LNCaP clone FGC (cell line): ENCODE measurements at regions not wholly inside any gene's neighbourhood (a gene's known extent, or its start where the extent isn't known, plus 50 kb on each side); places are given as distances from the start of the nearest gene placed in this dataset.

Source experiments
- DNase-seq: peaks from one replicate; pipeline ENCODE4 v3.0.0-alpha.2; 2011; ENCODE audit warnings: low read depth
- H3K4me3 ChIP-seq: 2 replicates; pipeline ENCODE4 v1.5.1; 2011; ENCODE audit warnings: mild to moderate bottlenecking, low read depth, low read length, control low read depth
- CTCF ChIP-seq: IDR thresholded peaks from 2 replicates; pipeline ENCODE4 v1.5.1; 2012; ENCODE audit warnings: mild to moderate bottlenecking; ENCODE audit not compliant: control insufficient read depth, insufficient read depth; ENCODE audit errors: extremely low read depth

GRCh38 chr6:96458771-96459170 lies 62.8 kb upstream of the UFL1 start:
- no peak for TF ChIP-seq CTCF
- no peak for DNase-seq
- H3K4me3 ChIP-seq = no peak overlapping the region

- no peak overlapping the region for H3K4me3 ChIP-seq
- TF ChIP-seq CTCF = no peak
- DNase-seq = peak; percentile 77
Observed at GRCh38 chr6:96460052-96460700, 61.4 kb upstream of the UFL1 start.

GRCh38 chr6:96465321-96465903 lies 56.2 kb upstream of the UFL1 start:
- H3K4me3 ChIP-seq = no peak overlapping the region
- DNase-seq = no peak
- TF ChIP-seq CTCF = peak; percentile 19; the same call in 1 of the 2 replicates

DNA sequence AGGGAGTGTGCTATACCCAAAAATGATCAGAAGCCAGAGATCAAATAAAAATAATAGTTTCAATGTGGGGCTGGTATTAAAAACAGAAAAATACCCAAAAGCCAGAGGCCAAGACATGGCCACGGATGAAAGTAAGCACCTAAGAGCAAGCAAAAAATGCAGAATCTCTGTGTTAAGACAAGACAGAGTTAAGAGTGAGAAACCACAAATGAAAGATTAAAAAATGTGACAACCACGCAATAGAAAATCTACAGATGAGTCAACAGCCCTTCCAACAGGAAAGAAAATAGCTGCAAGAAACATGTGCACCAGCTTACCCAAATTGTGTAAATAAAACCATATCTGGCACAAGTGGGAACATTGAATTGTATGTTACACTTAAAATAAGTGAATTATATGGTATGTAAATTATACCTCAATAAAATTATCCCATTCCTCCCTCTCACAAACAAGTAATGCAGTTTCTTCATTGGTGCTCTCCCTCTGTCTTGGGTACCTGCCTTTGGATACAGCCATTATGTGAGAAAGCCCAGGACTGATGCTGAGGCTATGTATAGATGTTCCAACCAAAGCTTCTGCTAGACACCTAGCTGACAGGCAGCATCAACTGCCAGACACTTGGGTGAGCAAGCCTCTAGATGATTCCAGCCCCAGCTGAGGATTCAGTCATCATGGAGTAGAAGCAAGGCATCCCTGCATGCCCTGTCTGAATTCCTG lies 55.3 kb upstream of the UFL1 start:
- DNase-seq = no peak
- H3K4me3 ChIP-seq = no peak overlapping the region
- TF ChIP-seq CTCF = no peak

GRCh38 chr6:96467814-96468213 lies 53.8 kb upstream of the UFL1 start:
- H3K4me3 ChIP-seq = no peak overlapping the region
- DNase-seq = no peak
- TF ChIP-seq CTCF = no peak

GRCh38 chr6:96468281-96468680 lies 53.3 kb upstream of the UFL1 start:
- no peak for DNase-seq
- H3K4me3 ChIP-seq = no peak overlapping the region
- no peak for TF ChIP-seq CTCF
